ENCODE measurements at regions not wholly inside any gene's neighbourhood (a gene's known extent, or its start where the extent isn't known, plus 50 kb on each side); places are given as distances from the start of the nearest gene placed in this dataset.

- peak overlapping the region; percentile 40 for H3K27ac ChIP-seq (ENCODE audit: insufficient read depth, low read length)
- H3K27me3 ChIP-seq (ENCODE audit: control insufficient read depth, insufficient read depth, low read length): no peaks in the 10 kb centered on the region
- H3K9ac ChIP-seq (ENCODE audit: insufficient read depth, low read length): no peak overlapping the region
- H2AFZ ChIP-seq (ENCODE audit: low read length): peak overlapping the region; percentile 50
- no peak overlapping the region for H3K4me3 ChIP-seq (replicated peaks in 1 of 4; ENCODE audit: control extremely low read depth in 1 of 4, insufficient read depth in 1 of 4, low read depth in 3 of 4, low read length in 4 of 4)
- peak overlapping the region; percentile 54 for H3K4me2 ChIP-seq (ENCODE audit: extremely low read depth, insufficient read depth, low read length)
- TF ChIP-seq EZH2 (IDR thresholded peaks at IDR 0.05; ENCODE audit: low read length, missing control alignments) (no peak), CTCF (conservative IDR thresholded peaks at IDR 0.05 in 1 of 2, IDR thresholded peaks at IDR 0.05 in 1 of 2; ENCODE audit: low read depth in 1 of 2, low read length in 2 of 2) (no peak)
- no peaks in the 10 kb centered on the region for H4K20me1 ChIP-seq (ENCODE audit: control insufficient read depth, extremely low read depth, insufficient read depth, low read length)
- H3K36me3 ChIP-seq (ENCODE audit: control insufficient read depth, insufficient read depth, low read length): no peaks in the 10 kb centered on the region
- no peaks in the 10 kb centered on the region for H3K4me1 ChIP-seq (ENCODE audit: control insufficient read depth, extremely low read depth, insufficient read depth, low read length)
- no peaks in the 10 kb centered on the region for H3K9me3 ChIP-seq (ENCODE audit: control insufficient read depth, insufficient read depth, low read depth, low read length)
- no peaks in the 10 kb centered on the region for H3K79me2 ChIP-seq (ENCODE audit: control insufficient read depth, insufficient read depth, low read length)
- DNase-seq (ENCODE audit: low read depth in 2 of 2): peak; percentile 78 to 90
These were observed 65.9 kb upstream of the OTOGL start for GRCh38 chr12:80033448-80033847.

GRCh38 chr12:80032946-80033345 lies 66.4 kb upstream of the OTOGL start:
- no peaks in the 10 kb centered on the region for H3K9me3 ChIP-seq (ENCODE audit: control insufficient read depth, insufficient read depth, low read depth, low read length)
- no peaks in the 10 kb centered on the region for H3K4me1 ChIP-seq (ENCODE audit: control insufficient read depth, extremely low read depth, insufficient read depth, low read length)
- H2AFZ ChIP-seq (ENCODE audit: low read length): no peak overlapping the region
- no peak overlapping the region for H3K9ac ChIP-seq (ENCODE audit: insufficient read depth, low read length)
- peak overlapping the region; percentile 54 for H3K4me2 ChIP-seq (ENCODE audit: extremely low read depth, insufficient read depth, low read length)
- no peaks in the 10 kb centered on the region for H3K36me3 ChIP-seq (ENCODE audit: control insufficient read depth, insufficient read depth, low read length)
- H4K20me1 ChIP-seq (ENCODE audit: control insufficient read depth, extremely low read depth, insufficient read depth, low read length): no peaks in the 10 kb centered on the region
- no peaks in the 10 kb centered on the region for H3K79me2 ChIP-seq (ENCODE audit: control insufficient read depth, insufficient read depth, low read length)
- H3K4me3 ChIP-seq (replicated peaks in 1 of 4; ENCODE audit: control extremely low read depth in 1 of 4, insufficient read depth in 1 of 4, low read depth in 3 of 4, low read length in 4 of 4): no peak overlapping the region
- peak overlapping the region; percentile 40 for H3K27ac ChIP-seq (ENCODE audit: insufficient read depth, low read length)
- DNase-seq (ENCODE audit: low read depth in 2 of 2): peak in 1 of 2 donors; percentile 43
- no peaks in the 10 kb centered on the region for H3K27me3 ChIP-seq (ENCODE audit: control insufficient read depth, insufficient read depth, low read length)
- TF ChIP-seq EZH2 (IDR thresholded peaks at IDR 0.05; ENCODE audit: low read length, missing control alignments) (no peak), CTCF (conservative IDR thresholded peaks at IDR 0.05 in 1 of 2, IDR thresholded peaks at IDR 0.05 in 1 of 2; ENCODE audit: low read depth in 1 of 2, low read length in 2 of 2) (no peak)

GRCh38 chr12:80031229-80031628 lies 68.1 kb upstream of the OTOGL start:
- Histone ChIP-seq H3K4me3 (replicated peaks in 1 of 4; ENCODE audit: control extremely low read depth in 1 of 4, insufficient read depth in 1 of 4, low read depth in 3 of 4, low read length in 4 of 4) (no peak overlapping the region), H3K4me1 (ENCODE audit: control insufficient read depth, extremely low read depth, insufficient read depth, low read length) (no peaks in the 10 kb centered on the region), H2AFZ (ENCODE audit: low read length) (no peak overlapping the region), H3K27me3 (ENCODE audit: control insufficient read depth, insufficient read depth, low read length) (no peaks in the 10 kb centered on the region), H3K9ac (ENCODE audit: insufficient read depth, low read length) (no peak overlapping the region), H3K4me2 (ENCODE audit: extremely low read depth, insufficient read depth, low read length) (no peak overlapping the region), H3K36me3 (ENCODE audit: control insufficient read depth, insufficient read depth, low read length) (no peaks in the 10 kb centered on the region), H3K9me3 (ENCODE audit: control insufficient read depth, insufficient read depth, low read depth, low read length) (no peaks in the 10 kb centered on the region), H3K79me2 (ENCODE audit: control insufficient read depth, insufficient read depth, low read length) (no peaks in the 10 kb centered on the region), H3K27ac (ENCODE audit: insufficient read depth, low read length) (no peak overlapping the region), H4K20me1 (ENCODE audit: control insufficient read depth, extremely low read depth, insufficient read depth, low read length) (no peaks in the 10 kb centered on the region)
- no peak for TF ChIP-seq CTCF (conservative IDR thresholded peaks at IDR 0.05 in 1 of 2, IDR thresholded peaks at IDR 0.05 in 1 of 2; ENCODE audit: low read depth in 1 of 2, low read length in 2 of 2)
- TF ChIP-seq EZH2 (IDR thresholded peaks at IDR 0.05; ENCODE audit: low read length, missing control alignments): no peak
- DNase-seq (ENCODE audit: low read depth in 2 of 2): no peak

Data from fibroblast of lung (primary cell).